ENCODE measurements at regions not wholly inside any gene's neighbourhood (a gene's known extent, or its start where the extent isn't known, plus 50 kb on each side); places are given as distances from the start of the nearest gene placed in this dataset.

DNA sequence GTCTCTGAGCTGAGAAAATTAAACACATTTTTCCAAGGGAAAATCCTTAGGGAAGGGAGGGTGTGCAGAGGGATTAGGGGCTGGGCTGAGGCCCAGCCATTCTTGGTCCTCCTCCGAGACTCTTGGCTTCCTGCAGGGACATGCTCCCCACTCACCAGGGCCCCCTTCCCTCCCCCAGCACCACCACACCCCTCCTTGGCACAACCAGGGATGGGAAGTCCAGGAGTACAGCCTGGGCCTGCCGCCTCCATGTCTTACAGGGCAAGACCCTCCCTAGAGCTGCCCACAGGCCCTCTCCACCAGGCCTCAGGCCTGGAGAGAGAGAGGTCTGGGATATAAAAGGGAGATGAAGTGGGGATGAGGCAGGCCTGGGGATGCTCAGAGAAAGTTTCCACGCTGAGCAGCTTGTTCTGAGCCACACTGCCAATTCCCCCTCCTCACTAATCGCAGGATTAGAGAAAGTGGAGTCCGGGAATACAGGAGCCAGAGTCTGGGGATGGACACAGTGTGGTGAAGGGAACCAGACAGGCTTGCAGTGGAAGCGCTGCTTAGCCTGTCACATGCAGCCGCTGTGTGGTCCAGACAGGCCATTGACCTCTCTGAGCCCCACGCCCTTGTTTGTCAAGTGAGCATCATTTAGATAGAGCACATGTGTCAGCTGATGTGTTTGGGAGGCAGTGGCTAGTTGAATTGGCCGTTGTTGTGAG is 105.5 kb downstream of the MRPL14 start:
- in situ Hi-C loops (cut with MboI), result no loop called here
- H3K9ac ChIP-seq (ENCODE audit: insufficient read depth in 1 of 2, low read depth in 2 of 2, low read length in 2 of 2), result no peak overlapping the region
- H3K9me3 ChIP-seq (replicated peaks; ENCODE audit: control insufficient read depth, insufficient read depth, low read depth, low read length), result 0 out of 2 replicates have a peak, but pooled peaks cover 3% of the 10 kb centered on the region
- DNase-seq (ENCODE audit: extremely low read depth in 1 of 4, low spot score in 3 of 4) (no peak), FAIRE-seq (no peak), ATAC-seq (peak; percentile 46)
- CTCF ChIA-PET (ENCODE audit: low intra/inter-chr PET ratio), result no interaction called here
- no peaks in the 10 kb centered on the region for H3K9me1 ChIP-seq (ENCODE audit: control insufficient read depth, insufficient read depth, low read length)
- no peaks in the 10 kb centered on the region for H3K79me2 ChIP-seq (ENCODE audit: control insufficient read depth, insufficient read depth, low read length)
- no peak overlapping the region for H3K4me2 ChIP-seq (ENCODE audit: insufficient read depth, low read length)
- peak overlapping the region; percentile 5; the same call in 1 of the 2 replicates for H2AFZ ChIP-seq (ENCODE audit: low read depth, low read length)
- WGBS (ENCODE audit: insufficient coverage, low coverage, missing lambda C conversion rate), result 55% methylated on average over 8 of the region's 9 CpGs
- intact Hi-C loops (cut with micrococcal nuclease), result no loop called here
- no peak overlapping the region for H3K4me3 ChIP-seq
- peaks cover 0 to 3% of the 10 kb centered on the region in 2 experiments; a peak in 1 of 5 replicates for H3K4me1 ChIP-seq (replicated peaks in 1 of 2; ENCODE audit: control insufficient read depth in 2 of 2, insufficient read depth in 2 of 2, low read length in 2 of 2)
- no TSS peak for BruUV-seq (replicated peaks)
- no peak overlapping the region for H3K27ac ChIP-seq (ENCODE audit: extremely low read depth, low read depth, low read length)
- no peaks in the 10 kb centered on the region for H3K36me3 ChIP-seq (ENCODE audit: control insufficient read depth, insufficient read depth, low read length)
- H4K20me1 ChIP-seq (replicated peaks; ENCODE audit: control insufficient read depth, insufficient read depth, low read length), result no peaks in the 10 kb centered on the region
- POLR2A ChIA-PET, result interaction anchor here (0.6 to 1.2 kb wide), 5 partner anchors 13 to 229 kb away, joined by 3 to 4 read pairs (median 3); no protein-coding TSS in a partner anchor
- no peaks in the 10 kb centered on the region for H3K27me3 ChIP-seq (ENCODE audit: control insufficient read depth in 2 of 2, insufficient read depth in 2 of 2, low read length in 2 of 2)
- TF ChIP-seq BRD9 (IDR thresholded peaks at IDR 0.05; ENCODE audit: low read depth, partially characterized antibody), result no peak
- TF ChIP-seq, protein P1, sequence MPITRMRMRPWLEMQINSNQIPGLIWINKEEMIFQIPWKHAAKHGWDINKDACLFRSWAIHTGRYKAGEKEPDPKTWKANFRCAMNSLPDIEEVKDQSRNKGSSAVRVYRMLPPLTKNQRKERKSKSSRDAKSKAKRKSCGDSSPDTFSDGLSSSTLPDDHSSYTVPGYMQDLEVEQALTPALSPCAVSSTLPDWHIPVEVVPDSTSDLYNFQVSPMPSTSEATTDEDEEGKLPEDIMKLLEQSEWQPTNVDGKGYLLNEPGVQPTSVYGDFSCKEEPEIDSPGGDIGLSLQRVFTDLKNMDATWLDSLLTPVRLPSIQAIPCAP (CRISPR knock-in tag; IDR thresholded peaks at IDR 0.05; ENCODE audit: borderline replicate concordance), result no peak
- TF ChIP-seq ZC3H8 (IDR thresholded peaks at IDR 0.05), result no peak
- TF ChIP-seq, protein P2, sequence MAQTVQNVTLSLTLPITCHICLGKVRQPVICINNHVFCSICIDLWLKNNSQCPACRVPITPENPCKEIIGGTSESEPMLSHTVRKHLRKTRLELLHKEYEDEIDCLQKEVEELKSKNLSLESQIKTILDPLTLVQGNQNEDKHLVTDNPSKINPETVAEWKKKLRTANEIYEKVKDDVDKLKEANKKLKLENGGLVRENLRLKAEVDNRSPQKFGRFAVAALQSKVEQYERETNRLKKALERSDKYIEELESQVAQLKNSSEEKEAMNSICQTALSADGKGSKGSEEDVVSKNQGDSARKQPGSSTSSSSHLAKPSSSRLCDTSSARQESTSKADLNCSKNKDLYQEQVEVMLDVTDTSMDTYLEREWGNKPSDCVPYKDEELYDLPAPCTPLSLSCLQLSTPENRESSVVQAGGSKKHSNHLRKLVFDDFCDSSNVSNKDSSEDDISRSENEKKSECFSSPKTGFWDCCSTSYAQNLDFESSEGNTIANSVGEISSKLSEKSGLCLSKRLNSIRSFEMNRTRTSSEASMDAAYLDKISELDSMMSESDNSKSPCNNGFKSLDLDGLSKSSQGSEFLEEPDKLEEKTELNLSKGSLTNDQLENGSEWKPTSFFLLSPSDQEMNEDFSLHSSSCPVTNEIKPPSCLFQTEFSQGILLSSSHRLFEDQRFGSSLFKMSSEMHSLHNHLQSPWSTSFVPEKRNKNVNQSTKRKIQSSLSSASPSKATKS (CRISPR knock-in tag; IDR thresholded peaks at IDR 0.05), result no peak
- TF ChIP-seq FOXJ3 (CRISPR knock-in tag; IDR thresholded peaks at IDR 0.05), result no peak
- TF ChIP-seq FOXA3 (CRISPR knock-in tag; conservative IDR thresholded peaks at IDR 0.05 in 1 of 2, IDR thresholded peaks at IDR 0.05 in 1 of 2), result no peak
- TF ChIP-seq TAF7 (tag; IDR thresholded peaks at IDR 0.05), result no peak
- no peak for TF ChIP-seq SMARCC2 (IDR thresholded peaks at IDR 0.05; ENCODE audit: low read depth)
- no peak for TF ChIP-seq SRSF1 (IDR thresholded peaks at IDR 0.05; ENCODE audit: low read depth, low read length)
- no peak for TF ChIP-seq HNRNPL (IDR thresholded peaks at IDR 0.05; ENCODE audit: low read depth, low read length)
- no peak for TF ChIP-seq TOE1 (IDR thresholded peaks at IDR 0.05; ENCODE audit: borderline replicate concordance)
- TF ChIP-seq TOE1 (CRISPR knock-in tag; IDR thresholded peaks at IDR 0.05; ENCODE audit: borderline replicate concordance, low read depth), result no peak
- TF ChIP-seq TEAD2 (tag; IDR thresholded peaks at IDR 0.05), result no peak
- TF ChIP-seq ZFP36 (IDR thresholded peaks at IDR 0.05; ENCODE audit: low read depth, low read length, partially characterized antibody), result peak; percentile 71
- TF ChIP-seq, protein P3, sequence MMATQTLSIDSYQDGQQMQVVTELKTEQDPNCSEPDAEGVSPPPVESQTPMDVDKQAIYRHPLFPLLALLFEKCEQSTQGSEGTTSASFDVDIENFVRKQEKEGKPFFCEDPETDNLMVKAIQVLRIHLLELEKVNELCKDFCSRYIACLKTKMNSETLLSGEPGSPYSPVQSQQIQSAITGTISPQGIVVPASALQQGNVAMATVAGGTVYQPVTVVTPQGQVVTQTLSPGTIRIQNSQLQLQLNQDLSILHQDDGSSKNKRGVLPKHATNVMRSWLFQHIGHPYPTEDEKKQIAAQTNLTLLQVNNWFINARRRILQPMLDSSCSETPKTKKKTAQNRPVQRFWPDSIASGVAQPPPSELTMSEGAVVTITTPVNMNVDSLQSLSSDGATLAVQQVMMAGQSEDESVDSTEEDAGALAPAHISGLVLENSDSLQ (IDR thresholded peaks at IDR 0.05), result peak; percentile 24; the same call in 1 of the 2 replicates
- TF ChIP-seq EHMT2 (IDR thresholded peaks at IDR 0.05), result no peak
- TF ChIP-seq TARDBP (IDR thresholded peaks at IDR 0.05), result no peak

All from K562 (cell line).